Gastroesophageal sphincter (tissue), 4 donors: ENCODE measurements at regions not wholly inside any gene's neighbourhood (a gene's known extent, or its start where the extent isn't known, plus 50 kb on each side); places are given as distances from the start of the nearest gene placed in this dataset.

ENCODE experiments used
- ATAC-seq: fragments of 150-250 bp; one replicate; pipeline ENCODE4 v1.9.1; 2016; ENCODE audit warnings: mild to moderate bottlenecking, moderate library complexity
- H3K27ac ChIP-seq, 4 donors: fragments of 200-600 bp; sonication (generic) in 3 of 4; 1 replicate in 3 of 4; 2 replicates in 1 of 4; pipeline ENCODE4 v1.5.1; 2016 to 2019
- H3K27me3 ChIP-seq: fragments of 200-600 bp; sonication (generic); one replicate; pipeline ENCODE4 v1.5.1; 2019
- H3K36me3 ChIP-seq, 2 donors: fragments of 200-600 bp; sonication (generic); one replicate each; pipeline ENCODE4 v1.5.1; 2019; ENCODE audit warnings: control low read depth in 1 of 2
- H3K4me1 ChIP-seq, 3 donors: fragments of 200-600 bp; sonication (generic); 1 replicate in 2 of 3; 2 replicates in 1 of 3; pipeline ENCODE4 v1.5.1; 2016 to 2019; ENCODE audit warnings: control low read depth in 2 of 3
- H3K4me3 ChIP-seq, 2 donors: fragments of 200-600 bp; sonication (generic); one replicate each; pipeline ENCODE4 v1.5.1; 2019; ENCODE audit warnings: mild to moderate bottlenecking in 1 of 2, moderate library complexity in 1 of 2
- H3K9me3 ChIP-seq, 3 donors: fragments of 200-600 bp; sonication (generic); one replicate each; pipeline ENCODE4 v1.5.1; 2017 to 2019; ENCODE audit warnings: control low read depth in 2 of 3
- CTCF ChIP-seq, 4 experiments: fragments of 200-600 bp in 2 of 4; fragments of 450-650 bp in 2 of 4; sonication (generic) in 1 of 4; IDR thresholded peaks; one replicate each; pipeline ENCODE4 v1.5.1; 2017 to 2019; ENCODE audit warnings: antibody characterized with exemption in 4 of 4, mild to moderate bottlenecking in 2 of 4, moderate library complexity in 2 of 4
- EP300 ChIP-seq: sonication (generic); formaldehyde crosslinking; IDR thresholded peaks from one replicate; pipeline ENCODE4 v1.6.1; 2017; ENCODE audit warnings: antibody characterized with exemption, mild to moderate bottlenecking
- POLR2A ChIP-seq, 2 donors: fragments of 450-650 bp; IDR thresholded peaks; one replicate each; pipeline ENCODE4 v1.6.1; 2017; ENCODE audit warnings: antibody characterized with exemption in 2 of 2, mild to moderate bottlenecking in 2 of 2, moderate library complexity in 1 of 2
- POLR2AphosphoS5 ChIP-seq: sonication (generic); formaldehyde crosslinking; IDR thresholded peaks from one replicate; pipeline ENCODE4 v1.6.1; 2017; ENCODE audit warnings: antibody characterized with exemption
- WGBS, 2 donors: methylation state at CpG; one replicate each; pipeline ENCODE4 v1.1.5; 2018; ENCODE audit warnings: low coverage in 1 of 2; 5-methylcytosine and 5-hydroxymethylcytosine counted together

GRCh38 chr2:120899771-120900170 is 164.1 kb downstream of the GLI2 start:
- peaks cover 0 to 44% (median 11%) of the 10 kb centered on the region in 3 donors for H3K4me1 ChIP-seq
- WGBS, 2 donors: no CpG with 5 or more reads among the region's 6 CpGs

GRCh38 chr2:120901201-120901600 is 165.5 kb downstream of the GLI2 start:
- 50% methylated on average over 1 of the region's 7 CpGs; no CpG with 5 or more reads in 1 of the 2 donors for WGBS, 2 donors
- Histone ChIP-seq H3K9me3 (no peaks in the 10 kb centered on the region), H3K27me3 (no peaks in the 10 kb centered on the region), H3K4me1 (peaks cover 0 to 56% (median 14%) of the 10 kb centered on the region in 3 donors), H3K4me3 (no peak overlapping the region), H3K27ac (no peak overlapping the region), H3K36me3 (no peaks in the 10 kb centered on the region)
- TF ChIP-seq EP300 (no peak), POLR2A (IDR thresholded peaks at IDR 0.05) (no peak), POLR2AphosphoS5 (no peak), CTCF (IDR thresholded peaks at IDR 0.05) (no peak)
- ATAC-seq: no peak

More at GRCh38 chr2:120899771-120900170, 164.1 kb downstream of the GLI2 start:
- no peak overlapping the region for H3K4me3 ChIP-seq
- ATAC-seq: no peak
- TF ChIP-seq CTCF (IDR thresholded peaks at IDR 0.05) (no peak), POLR2AphosphoS5 (no peak), EP300 (no peak), POLR2A (IDR thresholded peaks at IDR 0.05) (no peak)
- H3K27ac ChIP-seq: no peak overlapping the region
- H3K9me3 ChIP-seq: no peaks in the 10 kb centered on the region
- no peaks in the 10 kb centered on the region for H3K36me3 ChIP-seq
- H3K27me3 ChIP-seq: no peaks in the 10 kb centered on the region

- no peaks in the 10 kb centered on the region for H3K36me3 ChIP-seq
- no peak overlapping the region for H3K27ac ChIP-seq
- TF ChIP-seq POLR2A (IDR thresholded peaks at IDR 0.05): no peak
- TF ChIP-seq EP300: no peak
- no peak for TF ChIP-seq POLR2AphosphoS5
- no peak for TF ChIP-seq CTCF (IDR thresholded peaks at IDR 0.05)
- no peaks in the 10 kb centered on the region for H3K9me3 ChIP-seq
- no peaks in the 10 kb centered on the region for H3K27me3 ChIP-seq
- no peak overlapping the region for H3K4me3 ChIP-seq
- ATAC-seq: no peak
- WGBS, 2 donors: 20 to 83% methylated on average over 1 to 2 of the region's 2 CpGs
- peaks cover 0 to 56% (median 14%) of the 10 kb centered on the region in 3 donors for H3K4me1 ChIP-seq
Observed at GRCh38 chr2:120902592-120902991, 166.9 kb downstream of the GLI2 start.

GRCh38 chr2:120904379-120904778 is 168.7 kb downstream of the GLI2 start:
- 25% methylated on average over 2 of the region's 8 CpGs; no CpG with 5 or more reads in 1 of the 2 donors for WGBS, 2 donors
- H3K4me1 ChIP-seq: peaks cover 0 to 44% (median 12%) of the 10 kb centered on the region in 3 donors
- H3K9me3 ChIP-seq: no peaks in the 10 kb centered on the region
- H3K27ac ChIP-seq: peak overlapping the region in 2 of 4 donors; percentile 53 to 69
- TF ChIP-seq POLR2AphosphoS5 (no peak), POLR2A (IDR thresholded peaks at IDR 0.05) (no peak), CTCF (IDR thresholded peaks at IDR 0.05) (peak in 2 of 4 experiments; percentile 6 to 20), EP300 (no peak)
- no peak overlapping the region for H3K4me3 ChIP-seq
- no peaks in the 10 kb centered on the region for H3K27me3 ChIP-seq
- ATAC-seq: peak; percentile 3
- no peaks in the 10 kb centered on the region for H3K36me3 ChIP-seq

- WGBS, 2 donors: 16 to 20% methylated on average over 4 to 5 of the region's 5 CpGs
- peak; percentile 32 for ATAC-seq
- Histone ChIP-seq H3K36me3 (no peaks in the 10 kb centered on the region), H3K4me1 (peaks cover 0 to 40% (median 12%) of the 10 kb centered on the region in 3 donors), H3K27ac (peak overlapping the region in 2 of 4 donors; percentile 53 to 69), H3K4me3 (no peak overlapping the region), H3K9me3 (no peaks in the 10 kb centered on the region), H3K27me3 (no peaks in the 10 kb centered on the region)
- no peak for TF ChIP-seq POLR2AphosphoS5
- no peak for TF ChIP-seq CTCF (IDR thresholded peaks at IDR 0.05)
- no peak for TF ChIP-seq POLR2A (IDR thresholded peaks at IDR 0.05)
- no peak for TF ChIP-seq EP300
Observed at GRCh38 chr2:120904830-120905234, 169.2 kb downstream of the GLI2 start.
